Activated naive CD4-positive, alpha-beta T cell treated with anti-CD3 and anti-CD28 coated beads for 36 hours (primary cell): ENCODE measurements at regions not wholly inside any gene's neighbourhood (a gene's known extent, or its start where the extent isn't known, plus 50 kb on each side); places are given as distances from the start of the nearest gene placed in this dataset.

Experiments
- CTCF ChIA-PET: fragments of 350-600 bp; sonication (Branson Sonifier 250); formaldehyde crosslinking; loops from one replicate; lab custom pipeline; 2021; ENCODE audit warnings: antibody characterized with exemption; lab: Charles Lee
- DNase-seq: peaks from one replicate; pipeline ENCODE4 v3.0.0-alpha.2; 2020
- H3K27ac Mint-ChIP-seq: one replicate; pipeline ENCODE4 v1.8.0; 2021; ENCODE audit warnings: mild to moderate bottlenecking, mixed read lengths
- H3K27me3 Mint-ChIP-seq: one replicate; pipeline ENCODE4 v1.8.0; 2021; ENCODE audit warnings: low read depth, mixed read lengths
- H3K36me3 Mint-ChIP-seq: one replicate; pipeline ENCODE4 v1.8.0; 2021; ENCODE audit warnings: low read depth, mixed read lengths
- H3K4me1 Mint-ChIP-seq: one replicate; pipeline ENCODE4 v1.8.0; 2021; ENCODE audit warnings: low read depth, mixed read lengths
- H3K4me3 Mint-ChIP-seq: one replicate; pipeline ENCODE4 v1.8.0; 2021; ENCODE audit warnings: mild to moderate bottlenecking, moderate library complexity, mixed read lengths
- H3K9me3 Mint-ChIP-seq: one replicate; pipeline ENCODE4 v1.8.0; 2021; ENCODE audit warnings: mixed read lengths
- intact Hi-C: fragments of 100-400 bp; cut with micrococcal nuclease; formaldehyde crosslinking; loops from one replicate; pipeline ENCODE4 v1.15.1; 2023

- DNase-seq = no peak
- no peak overlapping the region for H3K4me3 Mint-ChIP-seq
- intact Hi-C loops = no loop called here
- H3K27ac Mint-ChIP-seq = no peak overlapping the region
- no peaks in the 10 kb centered on the region for H3K36me3 Mint-ChIP-seq
- no peaks in the 10 kb centered on the region for H3K4me1 Mint-ChIP-seq
- CTCF ChIA-PET = no interaction called here
- peaks cover 4% of the 10 kb centered on the region for H3K27me3 Mint-ChIP-seq
- H3K9me3 Mint-ChIP-seq = peaks cover 17% of the 10 kb centered on the region
Observed at GRCh38 chr1:30485072-30485471, 238.3 kb downstream of the MATN1 start.

- peaks cover 2% of the 10 kb centered on the region for H3K27me3 Mint-ChIP-seq
- DNase-seq = no peak
- intact Hi-C loops = no loop called here
- H3K4me1 Mint-ChIP-seq = no peaks in the 10 kb centered on the region
- no peak overlapping the region for H3K4me3 Mint-ChIP-seq
- no peaks in the 10 kb centered on the region for H3K36me3 Mint-ChIP-seq
- H3K9me3 Mint-ChIP-seq = peaks cover 17% of the 10 kb centered on the region
- CTCF ChIA-PET = no interaction called here
- no peak overlapping the region for H3K27ac Mint-ChIP-seq
Observed at GRCh38 chr1:30484668-30485067, 238.7 kb downstream of the MATN1 start.

DNA sequence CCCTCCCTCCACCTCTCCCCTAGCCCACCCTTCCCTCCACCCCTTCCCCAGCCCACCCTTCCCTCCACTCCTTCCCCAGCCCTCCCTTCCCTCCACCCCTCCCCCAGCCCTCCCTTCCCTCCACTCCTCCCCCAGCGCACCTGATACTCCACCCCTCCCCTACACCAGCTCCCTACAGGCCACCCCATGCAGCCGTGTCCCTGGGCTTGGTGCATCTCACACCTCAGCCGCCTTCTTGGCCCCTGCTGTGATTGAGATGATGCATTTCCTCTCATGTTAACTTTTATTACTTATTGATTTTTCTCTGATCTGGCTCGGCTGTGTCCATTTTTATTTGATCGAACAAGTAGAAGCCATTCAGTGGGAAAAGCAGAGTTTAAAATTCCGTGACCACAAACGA is 243.8 kb downstream of the MATN1 start:
- no peaks in the 10 kb centered on the region for H3K4me1 Mint-ChIP-seq
- CTCF ChIA-PET = no interaction called here
- no peaks in the 10 kb centered on the region for H3K36me3 Mint-ChIP-seq
- H3K9me3 Mint-ChIP-seq = peaks cover 17% of the 10 kb centered on the region
- intact Hi-C loops = no loop called here
- H3K27ac Mint-ChIP-seq = no peak overlapping the region
- no peaks in the 10 kb centered on the region for H3K27me3 Mint-ChIP-seq
- no peak for DNase-seq
- no peak overlapping the region for H3K4me3 Mint-ChIP-seq

DNA sequence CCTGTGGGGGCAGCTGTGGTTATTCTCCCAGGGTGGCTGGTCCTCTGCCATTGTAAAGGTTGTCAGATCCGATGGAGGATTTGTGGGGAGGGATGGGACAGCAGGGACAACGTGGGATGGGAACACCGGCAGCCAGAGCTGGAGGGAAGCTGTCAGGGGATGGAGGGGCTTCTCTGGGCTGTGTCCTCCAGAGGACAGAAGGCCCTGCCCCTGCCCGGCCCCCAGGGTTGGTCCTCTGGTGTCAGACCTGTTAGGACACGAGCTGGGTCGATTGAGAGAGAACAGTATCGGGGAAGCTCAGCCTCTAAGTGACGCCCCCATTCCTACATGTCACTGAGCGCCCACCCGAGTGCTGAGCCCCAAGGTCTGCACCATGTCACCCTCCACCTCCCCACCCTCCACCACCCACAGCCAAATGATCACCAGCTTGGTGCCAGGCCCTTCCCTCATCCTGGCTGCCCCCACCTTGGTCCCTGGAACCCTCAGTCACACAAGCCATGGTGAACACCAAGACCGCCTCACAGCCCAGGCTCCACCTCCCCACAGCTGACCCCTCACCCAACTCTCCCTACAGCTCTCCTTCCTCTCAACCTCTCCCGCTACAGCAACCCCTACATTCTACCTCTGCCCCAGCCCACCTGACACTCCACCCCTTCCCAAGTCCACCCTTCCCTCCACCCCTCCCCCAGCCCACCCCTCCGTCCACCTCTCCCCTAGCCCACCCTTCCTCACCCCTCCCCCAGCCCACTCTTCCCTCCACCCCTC is 244.4 kb downstream of the MATN1 start:
- CTCF ChIA-PET = no interaction called here
- Mint-ChIP-seq H3K4me3 (no peak overlapping the region), H3K4me1 (no peaks in the 10 kb centered on the region), H3K36me3 (no peaks in the 10 kb centered on the region), H3K9me3 (peaks cover 15% of the 10 kb centered on the region), H3K27ac (no peak overlapping the region), H3K27me3 (no peaks in the 10 kb centered on the region)
- intact Hi-C loops = no loop called here
- DNase-seq = no peak

DNA sequence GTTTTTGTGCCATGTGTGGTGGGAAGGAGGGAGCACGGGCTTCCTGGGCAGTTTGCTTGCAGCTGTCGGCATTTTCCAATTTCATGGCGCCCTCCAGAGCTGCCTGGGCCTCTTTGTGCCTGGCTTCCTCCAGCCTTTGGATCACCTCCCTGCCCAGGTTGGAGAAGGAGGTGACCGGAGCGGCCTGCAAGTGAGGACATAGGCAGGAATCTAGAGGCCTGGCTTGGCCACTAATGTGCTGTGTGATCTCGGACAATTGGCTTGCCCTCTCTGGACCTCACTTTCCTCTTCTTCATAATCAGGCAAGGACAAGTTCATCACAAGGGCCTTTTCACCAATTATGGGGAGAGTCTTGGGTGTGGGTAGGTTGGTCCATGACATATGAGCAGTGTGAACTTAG is 245.1 kb downstream of the MATN1 start:
- no peak overlapping the region for H3K4me3 Mint-ChIP-seq
- H3K4me1 Mint-ChIP-seq = no peaks in the 10 kb centered on the region
- no peak for DNase-seq
- no peaks in the 10 kb centered on the region for H3K27me3 Mint-ChIP-seq
- H3K27ac Mint-ChIP-seq = no peak overlapping the region
- H3K36me3 Mint-ChIP-seq = no peaks in the 10 kb centered on the region
- CTCF ChIA-PET = no interaction called here
- intact Hi-C loops = no loop called here
- H3K9me3 Mint-ChIP-seq = peaks cover 15% of the 10 kb centered on the region

- no peak for DNase-seq
- no peaks in the 10 kb centered on the region for H3K27me3 Mint-ChIP-seq
- CTCF ChIA-PET = no interaction called here
Observed at GRCh38 chr1:30477588-30477987, 245.8 kb downstream of the MATN1 start.

GRCh38 chr1:30476911-30477459 is 246.4 kb downstream of the MATN1 start:
- Mint-ChIP-seq H3K36me3 (no peaks in the 10 kb centered on the region), H3K4me1 (no peaks in the 10 kb centered on the region), H3K4me3 (no peak overlapping the region), H3K27me3 (no peaks in the 10 kb centered on the region), H3K9me3 (peaks cover 9% of the 10 kb centered on the region), H3K27ac (no peak overlapping the region)
- intact Hi-C loops = no loop called here
- CTCF ChIA-PET = no interaction called here
- no peak for DNase-seq

More at GRCh38 chr1:30477588-30477987, 245.8 kb downstream of the MATN1 start:
- intact Hi-C loops = no loop called here
- Mint-ChIP-seq H3K9me3 (peaks cover 15% of the 10 kb centered on the region), H3K36me3 (no peaks in the 10 kb centered on the region), H3K4me1 (no peaks in the 10 kb centered on the region), H3K4me3 (no peak overlapping the region), H3K27ac (no peak overlapping the region)

DNA sequence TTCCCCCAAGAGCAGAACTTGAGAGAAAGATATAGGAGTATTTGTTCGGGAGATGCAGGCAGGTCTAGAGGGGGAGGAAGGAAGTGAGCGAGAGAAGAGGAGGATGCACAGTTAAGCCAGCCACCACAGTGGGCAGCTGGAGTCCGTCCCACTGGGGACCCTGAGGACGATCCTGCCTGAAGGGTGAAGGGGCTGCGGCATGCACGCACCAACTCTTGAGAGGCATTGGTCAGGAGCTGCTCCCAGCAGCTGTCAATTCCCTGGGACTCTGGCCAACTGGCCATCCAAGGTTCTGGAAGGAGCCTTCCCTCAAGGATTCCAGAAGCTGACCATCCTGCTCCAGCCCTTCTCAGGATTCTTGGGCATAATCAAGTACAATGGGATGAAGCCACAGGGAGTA is 246.9 kb downstream of the MATN1 start:
- intact Hi-C loops = no loop called here
- no peaks in the 10 kb centered on the region for H3K36me3 Mint-ChIP-seq
- H3K4me1 Mint-ChIP-seq = no peaks in the 10 kb centered on the region
- CTCF ChIA-PET = no interaction called here
- DNase-seq = no peak
- no peak overlapping the region for H3K4me3 Mint-ChIP-seq
- H3K9me3 Mint-ChIP-seq = peaks cover 5% of the 10 kb centered on the region
- H3K27ac Mint-ChIP-seq = no peak overlapping the region
- no peaks in the 10 kb centered on the region for H3K27me3 Mint-ChIP-seq

GRCh38 chr1:30475966-30476365 is 247.4 kb downstream of the MATN1 start:
- Mint-ChIP-seq H3K4me3 (no peak overlapping the region), H3K4me1 (no peaks in the 10 kb centered on the region), H3K27me3 (no peaks in the 10 kb centered on the region), H3K27ac (no peak overlapping the region), H3K9me3 (peaks cover 3% of the 10 kb centered on the region), H3K36me3 (no peaks in the 10 kb centered on the region)
- intact Hi-C loops = no loop called here
- CTCF ChIA-PET = no interaction called here
- no peak for DNase-seq

GRCh38 chr1:30475201-30475600 is 248.2 kb downstream of the MATN1 start:
- no peak for DNase-seq
- H3K27ac Mint-ChIP-seq = no peak overlapping the region
- no peaks in the 10 kb centered on the region for H3K9me3 Mint-ChIP-seq
- CTCF ChIA-PET = no interaction called here
- H3K36me3 Mint-ChIP-seq = no peaks in the 10 kb centered on the region
- intact Hi-C loops = no loop called here
- H3K4me1 Mint-ChIP-seq = no peaks in the 10 kb centered on the region
- no peaks in the 10 kb centered on the region for H3K27me3 Mint-ChIP-seq
- H3K4me3 Mint-ChIP-seq = no peak overlapping the region

- H3K27ac Mint-ChIP-seq = no peak overlapping the region
Observed at GRCh38 chr1:30474818-30475200, 248.6 kb downstream of the MATN1 start.

GRCh38 chr1:30473922-30474817 is 249.2 kb downstream of the MATN1 start:
- Mint-ChIP-seq H3K27ac (no peak overlapping the region), H3K36me3 (no peaks in the 10 kb centered on the region), H3K9me3 (no peaks in the 10 kb centered on the region), H3K4me3 (no peak overlapping the region), H3K27me3 (no peaks in the 10 kb centered on the region), H3K4me1 (no peaks in the 10 kb centered on the region)
- CTCF ChIA-PET = interaction anchor here (1.0 kb wide), 1 partner anchor 62 kb away, joined by 3 read pairs; no protein-coding TSS in a partner anchor
- intact Hi-C loops = no loop called here
- no peak for DNase-seq

More at GRCh38 chr1:30474818-30475200, 248.6 kb downstream of the MATN1 start:
- no peaks in the 10 kb centered on the region for H3K36me3 Mint-ChIP-seq
- H3K9me3 Mint-ChIP-seq = no peaks in the 10 kb centered on the region
- intact Hi-C loops = no loop called here
- H3K27me3 Mint-ChIP-seq = no peaks in the 10 kb centered on the region
- H3K4me1 Mint-ChIP-seq = no peaks in the 10 kb centered on the region
- H3K4me3 Mint-ChIP-seq = no peak overlapping the region
- CTCF ChIA-PET = no interaction called here
- DNase-seq = no peak
